Stomach (tissue), 8 donors: ENCODE measurements at regions not wholly inside any gene's neighbourhood (a gene's known extent, or its start where the extent isn't known, plus 50 kb on each side); places are given as distances from the start of the nearest gene placed in this dataset.
A peak's percentile ranks its signal among the peaks of the same experiment; 100 is the strongest.

ENCODE experiments used
- DNase-seq, 2 donors: peaks; one replicate each; pipeline versions ENCODE4 v3.0.0 to v3.0.0-alpha.2; 2013 to 2019
- H3K27ac ChIP-seq, 5 donors: fragments of 200-600 bp in 4 of 5; sonication (generic) in 4 of 5; one replicate each; pipeline ENCODE4 v1.5.1; 2013 to 2019; ENCODE audit warnings: mild to moderate bottlenecking in 1 of 5, moderate library complexity in 1 of 5
- H3K27me3 ChIP-seq, 3 donors: fragments of 200-600 bp; sonication (generic); one replicate each; pipeline ENCODE4 v1.5.1; 2017 to 2019; ENCODE audit warnings: mixed run types in 1 of 3
- H3K36me3 ChIP-seq, 4 donors: fragments of 200-600 bp; sonication (generic); 1 replicate in 3 of 4; 2 replicates in 1 of 4; pipeline ENCODE4 v1.5.1; 2016 to 2019
- H3K4me1 ChIP-seq, 4 donors: fragments of 200-600 bp; sonication (generic); one replicate each; pipeline ENCODE4 v1.5.1; 2016 to 2019
- H3K4me3 ChIP-seq, 4 donors: fragments of 200-600 bp; sonication (generic) in 3 of 4; one replicate each; pipeline ENCODE4 v1.5.1; 2016 to 2019; ENCODE audit warnings: mild to moderate bottlenecking in 1 of 4
- H3K9me3 ChIP-seq, 4 donors: fragments of 200-600 bp; sonication (generic); one replicate each; pipeline ENCODE4 v1.5.1; 2016 to 2019
- CTCF ChIP-seq, 7 experiments: fragments of 450-650 bp in 4 of 7; fragments of 200-600 bp in 3 of 7; sonication (generic) in 3 of 7; IDR thresholded peaks; one replicate each; pipeline ENCODE4 v1.5.1; 2016 to 2019; ENCODE audit warnings: antibody characterized with exemption in 7 of 7, control low read depth in 2 of 7, mild to moderate bottlenecking in 1 of 7
- EP300 ChIP-seq: sonication (generic); formaldehyde crosslinking; IDR thresholded peaks from one replicate; pipeline ENCODE4 v1.6.1; 2017; ENCODE audit warnings: antibody characterized with exemption
- POLR2A ChIP-seq, 4 donors: fragments of 450-650 bp; IDR thresholded peaks; one replicate each; pipeline ENCODE4 v1.6.1; 2016; ENCODE audit warnings: antibody characterized with exemption in 4 of 4, control low read depth in 2 of 4, mild to moderate bottlenecking in 1 of 4, moderate library complexity in 1 of 4
- POLR2AphosphoS5 ChIP-seq, 3 donors: sonication (generic); formaldehyde crosslinking; IDR thresholded peaks; one replicate each; pipeline ENCODE4 v1.6.1; 2016; ENCODE audit warnings: antibody characterized with exemption in 3 of 3
- WGBS, 5 donors: extraction: QIAGEN DNeasy Blood & Tissue Kit in 3 of 5; methylation state at CpG; one replicate each; pipeline versions ENCODE4 v1.1.5 to v1.1.7; 2013 to 2018; 5-methylcytosine and 5-hydroxymethylcytosine counted together
- intact Hi-C: fragments of 100-400 bp; cut with DNase I; formaldehyde crosslinking; loops from one replicate; pipeline ENCODE4 v1.15.1; 2023; ENCODE audit warnings: low total_unique reads
- donor health status: healthy with polysubstance abuse.
- donor health status: Bipolar disorder and iron deficiency.
- donor health status: healthy.

GRCh38 chr12:92297405-92297804 lies 151.8 kb upstream of the BTG1 start:
- Histone ChIP-seq H3K4me3 (no peak overlapping the region), H3K4me1 (peaks cover 0 to 5% (median 0%) of the 10 kb centered on the region in 4 donors), H3K9me3 (no peaks in the 10 kb centered on the region), H3K36me3 (no peaks in the 10 kb centered on the region), H3K27me3 (no peaks in the 10 kb centered on the region), H3K27ac (peak overlapping the region in 3 of 5 donors; percentile 25 to 59 (median 40))
- TF ChIP-seq POLR2AphosphoS5 (IDR thresholded peaks at IDR 0.05), result no peak
- TF ChIP-seq CTCF (IDR thresholded peaks at IDR 0.05), result no peak
- TF ChIP-seq POLR2A (IDR thresholded peaks at IDR 0.05), result no peak
- no peak for TF ChIP-seq EP300
- intact Hi-C loops, result no loop called here
- DNase-seq, result no peak
- 80 to 91% (median 88%) methylated on average over 4 of the region's 4 CpGs for WGBS, 5 donors

DNA sequence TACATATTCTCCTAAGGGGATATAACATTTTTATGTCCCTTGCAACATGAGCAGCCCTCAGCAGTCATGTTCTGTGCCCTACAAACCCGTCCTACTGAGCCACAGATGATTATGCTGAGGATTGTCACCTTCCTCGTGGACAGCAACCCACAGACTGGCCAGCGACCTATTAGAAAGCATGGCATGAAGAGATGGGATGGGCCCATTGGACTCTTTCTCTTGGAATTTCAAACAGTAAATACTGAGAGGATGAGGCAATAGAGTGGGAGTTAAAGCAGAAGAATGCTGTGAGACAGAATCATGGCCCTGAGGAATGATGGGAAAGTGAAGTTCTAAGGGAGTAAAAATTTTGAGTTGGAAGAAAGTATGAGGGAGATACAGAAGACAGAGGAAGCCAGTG lies 149.9 kb upstream of the BTG1 start:
- DNase-seq, result no peak
- H3K36me3 ChIP-seq, result no peaks in the 10 kb centered on the region
- H3K4me3 ChIP-seq, result no peak overlapping the region
- H3K4me1 ChIP-seq, result peaks cover 0 to 5% (median 0%) of the 10 kb centered on the region in 4 donors
- no peaks in the 10 kb centered on the region for H3K9me3 ChIP-seq
- H3K27me3 ChIP-seq, result no peaks in the 10 kb centered on the region
- H3K27ac ChIP-seq, result no peak overlapping the region
- WGBS, 5 donors, result 76 to 94% (median 88%) methylated on average over 3 of the region's 3 CpGs
- TF ChIP-seq CTCF (IDR thresholded peaks at IDR 0.05), result no peak
- TF ChIP-seq POLR2A (IDR thresholded peaks at IDR 0.05), result no peak
- TF ChIP-seq EP300, result no peak
- TF ChIP-seq POLR2AphosphoS5 (IDR thresholded peaks at IDR 0.05), result no peak
- intact Hi-C loops, result no loop called here

- Histone ChIP-seq H3K27ac (no peak overlapping the region), H3K27me3 (no peaks in the 10 kb centered on the region), H3K4me1 (peaks cover 0 to 5% (median 0%) of the 10 kb centered on the region in 4 donors), H3K36me3 (no peaks in the 10 kb centered on the region), H3K4me3 (no peak overlapping the region), H3K9me3 (no peaks in the 10 kb centered on the region)
- no peak for TF ChIP-seq POLR2A (IDR thresholded peaks at IDR 0.05)
- no peak for TF ChIP-seq POLR2AphosphoS5 (IDR thresholded peaks at IDR 0.05)
- 66 to 82% (median 75%) methylated on average over 4 of the region's 4 CpGs for WGBS, 5 donors
- intact Hi-C loops, result no loop called here
- no peak for DNase-seq
These were observed 149.2 kb upstream of the BTG1 start for GRCh38 chr12:92294676-92295440.

- no peaks in the 10 kb centered on the region for H3K27me3 ChIP-seq
- 66 to 84% (median 74%) methylated on average over 4 of the region's 4 CpGs for WGBS, 5 donors
- no peak for DNase-seq
- intact Hi-C loops, result no loop called here
- TF ChIP-seq POLR2AphosphoS5 (IDR thresholded peaks at IDR 0.05) (no peak), POLR2A (IDR thresholded peaks at IDR 0.05) (no peak), CTCF (IDR thresholded peaks at IDR 0.05) (no peak), EP300 (no peak)
- H3K4me1 ChIP-seq, result no peaks in the 10 kb centered on the region
- H3K27ac ChIP-seq, result no peak overlapping the region
- H3K4me3 ChIP-seq, result no peak overlapping the region
- no peaks in the 10 kb centered on the region for H3K9me3 ChIP-seq
- no peaks in the 10 kb centered on the region for H3K36me3 ChIP-seq
These were observed 146.4 kb upstream of the BTG1 start for GRCh38 chr12:92292016-92292415.

- TF ChIP-seq POLR2A (IDR thresholded peaks at IDR 0.05) (no peak), EP300 (no peak), CTCF (IDR thresholded peaks at IDR 0.05) (no peak), POLR2AphosphoS5 (IDR thresholded peaks at IDR 0.05) (no peak)
- H3K27me3 ChIP-seq, result no peaks in the 10 kb centered on the region
- no peaks in the 10 kb centered on the region for H3K4me1 ChIP-seq
- intact Hi-C loops, result no loop called here
- no peak for DNase-seq
- H3K9me3 ChIP-seq, result no peaks in the 10 kb centered on the region
- no peak overlapping the region for H3K27ac ChIP-seq
- H3K4me3 ChIP-seq, result no peak overlapping the region
- no peaks in the 10 kb centered on the region for H3K36me3 ChIP-seq
- 48 to 61% (median 58%) methylated on average over 1 of the region's 1 CpG for WGBS, 5 donors
These were observed 145.2 kb upstream of the BTG1 start for GRCh38 chr12:92290886-92291285.
